ENCODE measurements at regions not wholly inside any gene's neighbourhood (a gene's known extent, or its start where the extent isn't known, plus 50 kb on each side); places are given as distances from the start of the nearest gene placed in this dataset.
"Not testable (repeated sequence)": the region's sequence is repeated elsewhere in the genome, so short reads cannot be mapped to it uniquely, and the experiment has no call there.

DNA sequence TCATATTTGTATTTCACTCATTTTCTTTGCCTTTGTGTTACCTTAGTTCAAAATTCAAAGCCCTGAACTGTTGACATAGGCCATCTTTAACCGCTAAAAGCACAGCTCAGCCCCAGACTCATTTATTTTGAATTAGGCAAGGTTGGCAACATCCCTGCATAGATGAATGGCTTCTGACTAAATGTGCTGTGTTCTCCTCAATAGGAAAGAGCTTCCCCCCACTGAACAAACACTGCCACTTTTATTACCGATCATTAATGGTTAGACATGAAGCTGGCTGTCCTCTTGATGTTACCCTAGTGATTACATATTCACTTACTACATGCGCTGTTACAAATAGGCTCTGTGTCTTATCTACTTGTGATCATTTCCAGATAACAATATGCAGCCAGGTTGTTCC, 170.7 kb downstream of the ADCYAP1 start:
- DNase-seq (ENCODE audit: extremely low read depth, low read depth): no peak
- TF ChIP-seq, protein P1, sequence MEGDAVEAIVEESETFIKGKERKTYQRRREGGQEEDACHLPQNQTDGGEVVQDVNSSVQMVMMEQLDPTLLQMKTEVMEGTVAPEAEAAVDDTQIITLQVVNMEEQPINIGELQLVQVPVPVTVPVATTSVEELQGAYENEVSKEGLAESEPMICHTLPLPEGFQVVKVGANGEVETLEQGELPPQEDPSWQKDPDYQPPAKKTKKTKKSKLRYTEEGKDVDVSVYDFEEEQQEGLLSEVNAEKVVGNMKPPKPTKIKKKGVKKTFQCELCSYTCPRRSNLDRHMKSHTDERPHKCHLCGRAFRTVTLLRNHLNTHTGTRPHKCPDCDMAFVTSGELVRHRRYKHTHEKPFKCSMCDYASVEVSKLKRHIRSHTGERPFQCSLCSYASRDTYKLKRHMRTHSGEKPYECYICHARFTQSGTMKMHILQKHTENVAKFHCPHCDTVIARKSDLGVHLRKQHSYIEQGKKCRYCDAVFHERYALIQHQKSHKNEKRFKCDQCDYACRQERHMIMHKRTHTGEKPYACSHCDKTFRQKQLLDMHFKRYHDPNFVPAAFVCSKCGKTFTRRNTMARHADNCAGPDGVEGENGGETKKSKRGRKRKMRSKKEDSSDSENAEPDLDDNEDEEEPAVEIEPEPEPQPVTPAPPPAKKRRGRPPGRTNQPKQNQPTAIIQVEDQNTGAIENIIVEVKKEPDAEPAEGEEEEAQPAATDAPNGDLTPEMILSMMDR (IDR thresholded peaks at IDR 0.05; ENCODE audit: low read depth, low read length): no peak

DNA sequence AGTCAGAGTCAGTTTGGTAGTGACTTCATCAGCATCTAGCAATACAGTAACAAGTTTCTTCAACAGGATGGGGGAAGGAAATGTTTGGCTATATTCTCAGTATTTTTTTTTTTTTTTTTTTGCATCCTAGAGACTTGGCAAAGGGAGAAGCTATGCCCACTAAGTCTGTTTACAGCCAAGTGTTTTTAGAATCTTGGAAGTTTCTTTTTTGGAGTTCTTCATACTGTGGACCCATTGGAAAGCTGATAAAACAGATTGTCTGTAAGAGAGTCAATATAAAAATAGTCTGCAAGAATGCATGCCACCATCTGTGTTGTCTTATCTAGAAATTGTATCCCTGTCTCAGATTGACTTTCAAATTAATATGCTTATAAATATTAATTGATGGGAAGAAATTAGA, 171.2 kb downstream of the ADCYAP1 start:
- TF ChIP-seq, protein P1 (IDR thresholded peaks at IDR 0.05; ENCODE audit: low read depth, low read length): no peak

DNA sequence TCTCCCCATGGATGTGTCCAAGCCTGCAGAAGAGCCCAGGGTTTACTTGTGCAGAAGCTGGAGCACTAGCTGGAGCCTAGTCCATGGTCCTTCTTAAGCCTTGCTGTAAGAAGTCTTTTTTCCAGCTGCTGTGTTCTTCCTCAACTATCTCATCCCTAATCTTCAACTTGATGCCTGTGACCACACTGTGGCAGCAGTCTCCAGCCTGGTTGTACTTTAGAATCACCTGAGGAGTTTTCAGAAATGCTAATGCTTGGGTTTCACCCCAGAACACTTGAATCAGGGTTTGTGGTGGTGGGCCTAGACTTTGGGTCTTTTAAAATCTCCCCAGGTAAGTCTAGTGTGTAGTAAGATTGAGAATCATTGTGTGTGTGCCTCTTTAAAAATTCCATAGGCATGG, 173.6 kb downstream of the ADCYAP1 start:
- TF ChIP-seq, protein P1 (IDR thresholded peaks at IDR 0.05; ENCODE audit: low read depth, low read length): no peak
- DNase-seq (ENCODE audit: extremely low read depth, low read depth): no peak

More for the DNA sequence above, 171.2 kb downstream of the ADCYAP1 start:
- DNase-seq (ENCODE audit: extremely low read depth, low read depth): no peak

DNA sequence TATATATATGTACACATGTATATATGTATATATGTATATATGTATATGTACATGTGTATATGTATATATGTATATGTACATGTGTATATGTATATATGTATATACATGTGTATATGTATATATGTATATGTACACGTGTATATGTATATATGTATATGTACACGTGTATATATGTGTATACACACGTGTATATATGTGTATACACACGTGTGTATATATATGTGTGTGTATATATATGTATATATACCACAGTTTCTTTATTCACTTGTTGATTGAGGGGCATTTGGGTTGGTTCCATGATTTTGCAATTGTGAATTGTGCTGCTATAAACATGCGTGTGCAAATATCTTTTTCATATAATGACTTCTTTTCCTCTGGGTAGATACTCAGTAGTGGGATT, 179.0 kb downstream of the ADCYAP1 start:
- not testable (repeated sequence) for DNase-seq (ENCODE audit: extremely low read depth, low read depth)

DNA sequence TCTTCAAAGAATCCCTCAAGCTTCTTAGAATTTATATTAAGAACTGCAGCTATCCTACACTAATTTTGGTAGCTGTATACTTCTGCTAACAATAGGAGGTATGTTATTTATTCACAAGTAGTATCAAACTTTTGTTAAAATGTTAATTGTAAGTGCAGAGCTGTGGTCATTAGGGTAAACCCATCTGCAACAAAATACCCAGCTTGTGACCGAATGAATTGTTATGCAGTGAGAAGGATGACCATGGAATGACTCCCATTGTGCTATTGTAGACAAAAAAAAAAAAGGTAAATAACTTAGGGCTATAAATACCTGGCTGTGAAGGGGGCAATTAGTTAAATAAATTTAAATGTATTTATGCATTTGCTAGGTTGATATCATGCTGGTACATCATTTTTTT, 186.1 kb downstream of the ADCYAP1 start:
- DNase-seq (ENCODE audit: extremely low read depth, low read depth): no peak
- TF ChIP-seq, protein P1 (IDR thresholded peaks at IDR 0.05; ENCODE audit: low read depth, low read length): no peak

DNA sequence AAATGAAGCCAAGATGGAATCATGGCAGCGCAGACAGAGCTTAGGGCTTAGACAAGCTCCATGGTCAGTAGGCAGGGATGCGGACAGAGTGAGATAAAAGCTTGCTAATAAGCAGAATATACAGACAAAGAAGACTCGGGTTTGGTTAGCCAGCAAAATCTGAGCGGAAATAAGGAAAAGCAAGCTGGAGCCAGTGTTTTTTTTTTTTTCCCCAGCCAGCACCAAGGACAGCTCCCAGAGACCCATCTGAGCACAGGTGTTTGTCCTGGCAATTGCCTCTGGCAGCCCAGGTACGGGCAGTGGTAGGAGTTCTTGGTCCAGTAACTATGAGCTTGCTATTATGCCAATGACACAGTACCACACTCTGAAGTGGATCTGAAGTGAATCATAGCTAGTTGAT, 187.6 kb downstream of the ADCYAP1 start:
- TF ChIP-seq, protein P1 (IDR thresholded peaks at IDR 0.05; ENCODE audit: low read depth, low read length): no peak
- no peak for DNase-seq (ENCODE audit: extremely low read depth, low read depth)

DNA sequence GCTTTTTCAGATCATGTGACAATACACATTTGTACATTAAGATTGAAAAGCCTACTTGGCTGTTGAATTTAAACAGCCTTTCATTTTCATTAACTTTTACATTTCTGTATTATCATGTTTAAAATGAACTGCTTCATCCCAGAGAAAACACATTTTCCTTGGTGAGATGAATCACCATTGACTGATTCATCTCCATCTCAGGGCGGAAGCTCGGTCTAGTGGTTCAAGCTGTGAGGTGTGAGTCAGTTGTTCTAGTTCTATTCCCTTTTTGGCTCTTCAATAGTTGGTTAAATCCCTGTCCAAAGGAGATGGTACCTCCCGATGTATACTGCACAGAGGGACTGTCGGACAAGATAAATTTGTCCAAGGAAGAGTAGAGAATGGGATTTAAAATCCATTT, 189.7 kb downstream of the ADCYAP1 start:
- TF ChIP-seq, protein P1 (IDR thresholded peaks at IDR 0.05; ENCODE audit: low read depth, low read length): no peak
- no peak for DNase-seq (ENCODE audit: extremely low read depth, low read depth)

DNA sequence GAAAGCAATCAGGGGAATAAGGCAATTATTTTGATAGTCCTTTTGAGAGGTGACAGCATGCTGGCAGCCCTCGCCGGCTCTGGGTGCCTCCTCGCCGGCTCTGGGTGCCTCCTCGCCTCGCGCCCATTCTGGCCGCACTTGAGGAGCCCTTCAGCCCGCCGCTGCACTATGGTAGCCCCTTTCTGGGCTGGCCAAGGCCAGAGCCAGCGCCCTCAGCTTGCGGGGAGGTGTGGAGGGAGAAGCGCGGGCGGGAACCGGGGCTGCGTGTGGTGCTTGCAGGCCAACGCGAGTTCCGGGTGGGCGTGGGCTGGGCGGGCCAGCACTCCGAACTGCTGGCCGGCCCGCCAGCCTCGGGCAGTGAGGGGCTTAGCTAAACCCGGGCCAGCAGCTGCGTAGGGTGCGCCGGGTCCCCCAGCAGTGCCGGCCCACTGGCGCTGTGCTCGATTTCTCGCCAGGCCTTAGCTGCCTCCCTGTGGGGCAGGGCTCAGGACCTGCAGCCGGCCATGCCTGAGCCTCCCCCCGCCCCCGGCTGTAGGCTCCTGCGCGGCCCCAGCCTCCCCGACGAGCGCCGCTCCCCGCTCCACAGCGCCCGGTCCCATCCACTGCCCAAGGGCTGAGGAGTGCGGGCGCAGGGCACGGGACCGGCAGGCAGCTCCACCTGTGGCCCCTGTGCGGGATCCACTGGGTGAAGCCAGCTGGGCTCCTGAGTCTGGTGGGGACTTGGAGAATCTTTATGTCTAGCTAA, 193.5 kb downstream of the ADCYAP1 start:
- DNase-seq (ENCODE audit: extremely low read depth, low read depth): not testable (repeated sequence)

Measured in AG09319 (cell line).